ENCODE measurements at regions not wholly inside any gene's neighbourhood (a gene's known extent, or its start where the extent isn't known, plus 50 kb on each side); places are given as distances from the start of the nearest gene placed in this dataset.

DNA sequence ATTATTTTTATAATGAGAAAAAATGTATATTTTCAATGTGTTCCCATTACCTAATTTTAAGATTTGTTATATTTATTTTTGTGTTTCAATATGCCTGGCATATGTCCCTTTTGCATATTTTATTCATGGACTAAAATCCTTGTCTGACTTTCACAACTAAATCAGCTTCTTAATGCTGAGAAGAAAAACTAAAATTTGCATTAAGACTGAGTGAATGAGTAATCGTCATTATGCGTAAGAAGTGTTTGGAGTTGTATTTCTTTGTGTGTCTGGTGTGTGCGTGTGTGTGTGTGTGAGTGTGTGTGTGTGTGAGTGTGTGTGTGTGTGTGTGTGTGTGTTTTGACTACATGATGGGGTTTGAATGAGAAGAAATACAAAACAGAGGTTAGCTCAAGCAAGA lies 201.7 kb upstream of the SP8 start:
- no peaks in the 10 kb centered on the region for H3K9me3 ChIP-seq
- no peaks in the 10 kb centered on the region for H3K27me3 ChIP-seq
- no peak for DNase-seq (ENCODE audit: low spot score in 2 of 2)
- TF ChIP-seq, protein P1, sequence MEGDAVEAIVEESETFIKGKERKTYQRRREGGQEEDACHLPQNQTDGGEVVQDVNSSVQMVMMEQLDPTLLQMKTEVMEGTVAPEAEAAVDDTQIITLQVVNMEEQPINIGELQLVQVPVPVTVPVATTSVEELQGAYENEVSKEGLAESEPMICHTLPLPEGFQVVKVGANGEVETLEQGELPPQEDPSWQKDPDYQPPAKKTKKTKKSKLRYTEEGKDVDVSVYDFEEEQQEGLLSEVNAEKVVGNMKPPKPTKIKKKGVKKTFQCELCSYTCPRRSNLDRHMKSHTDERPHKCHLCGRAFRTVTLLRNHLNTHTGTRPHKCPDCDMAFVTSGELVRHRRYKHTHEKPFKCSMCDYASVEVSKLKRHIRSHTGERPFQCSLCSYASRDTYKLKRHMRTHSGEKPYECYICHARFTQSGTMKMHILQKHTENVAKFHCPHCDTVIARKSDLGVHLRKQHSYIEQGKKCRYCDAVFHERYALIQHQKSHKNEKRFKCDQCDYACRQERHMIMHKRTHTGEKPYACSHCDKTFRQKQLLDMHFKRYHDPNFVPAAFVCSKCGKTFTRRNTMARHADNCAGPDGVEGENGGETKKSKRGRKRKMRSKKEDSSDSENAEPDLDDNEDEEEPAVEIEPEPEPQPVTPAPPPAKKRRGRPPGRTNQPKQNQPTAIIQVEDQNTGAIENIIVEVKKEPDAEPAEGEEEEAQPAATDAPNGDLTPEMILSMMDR (IDR thresholded peaks at IDR 0.05), result no peak
- no peaks in the 10 kb centered on the region for H3K4me1 ChIP-seq
- intact Hi-C loops (cut with DNase I), result no loop called here
- no peak overlapping the region for H3K4me3 ChIP-seq
- no peaks in the 10 kb centered on the region for H3K36me3 ChIP-seq
- H3K27ac ChIP-seq, result no peak overlapping the region

DNA sequence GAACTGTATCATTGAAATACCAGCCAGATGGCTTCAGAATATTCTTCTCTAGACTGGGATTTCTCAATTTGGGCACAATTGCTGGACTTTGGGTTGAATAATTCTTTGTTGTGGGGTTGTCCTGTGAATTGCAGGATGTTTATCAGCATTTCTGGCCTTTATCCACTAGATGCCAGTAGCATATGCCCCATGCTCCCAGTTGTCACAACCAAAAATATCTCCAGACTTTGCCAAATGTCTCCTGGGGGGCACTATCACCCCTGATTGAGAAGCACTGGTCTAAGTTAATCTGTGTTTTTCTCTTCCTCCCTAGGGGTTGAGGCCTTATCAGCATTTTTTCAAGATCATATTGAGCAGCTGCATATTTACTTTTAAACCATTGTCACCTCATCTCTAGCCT lies 204.9 kb upstream of the SP8 start:
- DNase-seq (ENCODE audit: low spot score in 2 of 2), result no peak
- intact Hi-C loops (cut with DNase I), result no loop called here
- Histone ChIP-seq H3K27ac (no peak overlapping the region), H3K36me3 (no peaks in the 10 kb centered on the region), H3K27me3 (no peaks in the 10 kb centered on the region), H3K4me3 (no peak overlapping the region), H3K9me3 (no peaks in the 10 kb centered on the region), H3K4me1 (no peaks in the 10 kb centered on the region)
- TF ChIP-seq, protein P1 (IDR thresholded peaks at IDR 0.05), result no peak

DNA sequence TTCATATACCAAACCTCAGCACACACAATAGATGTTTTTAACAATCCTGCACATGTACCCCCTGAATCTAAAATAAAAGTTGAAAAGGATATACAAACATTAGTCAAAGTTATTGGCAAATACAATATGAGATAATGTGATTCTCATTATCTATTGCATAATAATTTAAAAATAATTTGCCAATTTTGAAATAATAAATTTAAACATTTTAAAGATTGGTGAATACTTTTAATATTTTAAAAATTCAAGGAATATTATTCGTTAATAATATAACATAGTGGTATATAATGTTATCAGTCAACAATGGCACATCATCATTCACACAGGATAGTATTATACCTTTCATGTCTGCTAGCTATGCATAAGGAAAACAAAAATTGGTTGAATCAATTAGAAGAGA lies 207.0 kb upstream of the SP8 start:
- Histone ChIP-seq H3K4me1 (no peaks in the 10 kb centered on the region), H3K27me3 (no peaks in the 10 kb centered on the region), H3K9me3 (no peaks in the 10 kb centered on the region), H3K27ac (no peak overlapping the region), H3K36me3 (no peaks in the 10 kb centered on the region), H3K4me3 (no peak overlapping the region)
- intact Hi-C loops (cut with DNase I), result no loop called here
- TF ChIP-seq, protein P1 (IDR thresholded peaks at IDR 0.05), result no peak
- DNase-seq (ENCODE audit: low spot score in 2 of 2), result no peak

DNA sequence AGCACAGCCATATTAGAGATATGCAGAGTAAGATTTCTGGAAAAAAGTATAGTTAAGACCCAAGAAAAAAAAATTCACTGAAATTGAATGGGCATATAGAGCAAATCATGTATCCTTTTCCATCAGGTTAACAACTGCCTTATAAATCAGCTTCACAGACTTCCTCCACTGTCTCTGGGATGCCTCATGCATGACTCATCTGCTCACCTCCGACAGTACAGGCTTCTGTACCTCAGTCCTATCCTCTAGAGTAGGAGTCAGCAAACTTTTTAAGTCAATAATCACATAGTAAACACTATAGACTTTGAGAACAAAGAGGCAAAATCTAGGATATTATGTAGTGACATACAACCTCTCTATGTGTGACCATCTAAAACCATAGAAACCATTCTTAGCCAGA lies 211.6 kb upstream of the SP8 start:
- DNase-seq (ENCODE audit: low spot score in 2 of 2), result no peak
- Histone ChIP-seq H3K4me3 (no peak overlapping the region), H3K27ac (no peak overlapping the region), H3K36me3 (no peaks in the 10 kb centered on the region), H3K4me1 (no peaks in the 10 kb centered on the region), H3K9me3 (no peaks in the 10 kb centered on the region), H3K27me3 (no peaks in the 10 kb centered on the region)
- intact Hi-C loops (cut with DNase I), result no loop called here
- TF ChIP-seq, protein P1 (IDR thresholded peaks at IDR 0.05), result no peak

DNA sequence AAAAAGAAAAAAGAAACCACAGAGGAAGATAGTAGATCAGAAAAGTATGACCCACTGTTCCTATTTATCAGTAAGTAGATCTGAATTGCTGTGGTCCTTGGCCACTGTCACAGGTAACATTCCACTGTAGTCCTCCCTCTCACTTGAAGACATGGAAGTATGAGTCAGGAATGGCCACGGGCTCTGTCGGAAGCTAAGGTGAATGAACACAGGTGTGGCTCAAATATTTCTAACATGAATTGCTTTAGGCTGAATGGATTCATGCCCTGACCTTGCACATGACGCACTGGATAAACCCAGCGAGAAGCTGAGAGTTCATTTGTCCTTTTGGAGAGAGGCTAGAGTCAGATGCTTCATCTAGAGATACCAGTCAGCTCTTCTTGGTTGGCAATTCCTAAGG lies 224.5 kb upstream of the SP8 start:
- TF ChIP-seq, protein P1 (IDR thresholded peaks at IDR 0.05), result no peak
- Histone ChIP-seq H3K9me3 (no peaks in the 10 kb centered on the region), H3K4me1 (no peaks in the 10 kb centered on the region), H3K4me3 (no peak overlapping the region), H3K36me3 (no peaks in the 10 kb centered on the region), H3K27me3 (no peaks in the 10 kb centered on the region), H3K27ac (no peak overlapping the region)
- intact Hi-C loops (cut with DNase I), result no loop called here
- DNase-seq (ENCODE audit: low spot score in 2 of 2), result no peak
